LNCAP (cell line): ENCODE measurements at regions not wholly inside any gene's neighbourhood (a gene's known extent, or its start where the extent isn't known, plus 50 kb on each side); places are given as distances from the start of the nearest gene placed in this dataset.

Experiments
- TF ChIP-seq, protein P1 (sequence below): fragments of 450-650 bp; IDR thresholded peaks from 2 replicates; pipeline ENCODE4 v1.5.1; 2017; ENCODE audit warnings: mild to moderate bottlenecking

DNA sequence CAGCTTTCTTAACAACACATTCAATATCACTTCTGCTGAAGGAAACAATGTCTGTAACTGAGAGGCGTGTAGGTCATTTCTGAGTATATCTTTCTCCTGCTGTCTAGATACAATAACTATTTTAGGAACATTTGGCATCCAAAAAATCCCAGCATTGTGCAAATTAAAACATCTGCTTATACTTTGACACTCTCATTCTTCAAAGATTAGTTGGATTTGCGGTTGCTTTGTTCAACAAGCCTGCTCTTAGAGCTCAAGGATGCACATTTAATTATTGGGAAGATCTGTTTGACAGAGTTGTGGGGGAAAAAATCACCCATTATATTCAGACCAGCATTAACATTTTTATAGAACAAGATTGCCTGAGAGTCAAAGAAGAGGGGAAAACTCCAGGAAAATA is 449.5 kb upstream of the HNRNPA3 start:
- TF ChIP-seq, protein P1, sequence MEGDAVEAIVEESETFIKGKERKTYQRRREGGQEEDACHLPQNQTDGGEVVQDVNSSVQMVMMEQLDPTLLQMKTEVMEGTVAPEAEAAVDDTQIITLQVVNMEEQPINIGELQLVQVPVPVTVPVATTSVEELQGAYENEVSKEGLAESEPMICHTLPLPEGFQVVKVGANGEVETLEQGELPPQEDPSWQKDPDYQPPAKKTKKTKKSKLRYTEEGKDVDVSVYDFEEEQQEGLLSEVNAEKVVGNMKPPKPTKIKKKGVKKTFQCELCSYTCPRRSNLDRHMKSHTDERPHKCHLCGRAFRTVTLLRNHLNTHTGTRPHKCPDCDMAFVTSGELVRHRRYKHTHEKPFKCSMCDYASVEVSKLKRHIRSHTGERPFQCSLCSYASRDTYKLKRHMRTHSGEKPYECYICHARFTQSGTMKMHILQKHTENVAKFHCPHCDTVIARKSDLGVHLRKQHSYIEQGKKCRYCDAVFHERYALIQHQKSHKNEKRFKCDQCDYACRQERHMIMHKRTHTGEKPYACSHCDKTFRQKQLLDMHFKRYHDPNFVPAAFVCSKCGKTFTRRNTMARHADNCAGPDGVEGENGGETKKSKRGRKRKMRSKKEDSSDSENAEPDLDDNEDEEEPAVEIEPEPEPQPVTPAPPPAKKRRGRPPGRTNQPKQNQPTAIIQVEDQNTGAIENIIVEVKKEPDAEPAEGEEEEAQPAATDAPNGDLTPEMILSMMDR = no peak

DNA sequence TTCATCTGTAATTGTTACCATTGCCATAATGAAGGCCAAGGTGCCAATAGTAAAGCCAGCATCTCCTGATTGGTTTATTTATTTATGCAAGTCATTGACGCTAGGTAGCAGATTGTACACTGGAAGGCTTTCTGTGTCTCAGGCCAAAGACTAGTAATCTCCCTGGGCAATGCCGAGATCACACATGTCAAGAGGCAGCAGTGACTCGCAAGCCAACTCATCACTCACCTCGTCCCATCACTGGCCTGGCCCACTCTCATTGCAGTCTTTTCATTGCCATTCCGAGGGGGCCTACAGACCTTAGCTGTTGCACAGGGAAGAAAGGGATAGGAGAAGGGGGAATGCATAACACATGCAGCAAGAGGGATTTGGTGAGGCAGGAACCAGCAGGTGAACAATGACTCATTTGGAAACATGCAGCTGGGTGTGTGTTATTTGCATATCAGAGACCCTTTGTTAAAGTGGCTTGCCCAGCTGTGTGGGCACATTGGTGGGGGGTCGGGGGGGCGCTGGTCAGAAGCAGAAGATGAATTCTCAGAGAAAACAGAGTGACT is 448.7 kb upstream of the HNRNPA3 start:
- TF ChIP-seq, protein P1 = no peak

DNA sequence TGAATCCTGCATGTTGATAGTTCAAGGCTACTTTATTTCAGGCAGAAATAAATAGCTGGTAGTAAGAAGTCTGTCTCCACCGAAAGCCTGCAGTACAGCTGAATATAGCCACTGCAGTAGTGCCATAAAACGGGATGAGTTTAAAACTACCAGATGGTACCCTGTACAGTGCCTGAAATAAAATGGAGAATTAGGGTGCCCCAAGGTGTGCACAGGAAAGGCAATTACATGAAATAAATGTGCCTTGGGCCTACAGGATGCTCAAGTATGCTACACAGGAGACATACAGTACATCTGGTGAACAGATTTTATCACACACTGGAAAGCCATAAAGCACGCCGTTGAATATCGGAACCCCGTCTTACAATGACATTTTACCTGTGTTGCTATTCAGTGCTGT is 447.7 kb upstream of the HNRNPA3 start:
- TF ChIP-seq, protein P1 = no peak

DNA sequence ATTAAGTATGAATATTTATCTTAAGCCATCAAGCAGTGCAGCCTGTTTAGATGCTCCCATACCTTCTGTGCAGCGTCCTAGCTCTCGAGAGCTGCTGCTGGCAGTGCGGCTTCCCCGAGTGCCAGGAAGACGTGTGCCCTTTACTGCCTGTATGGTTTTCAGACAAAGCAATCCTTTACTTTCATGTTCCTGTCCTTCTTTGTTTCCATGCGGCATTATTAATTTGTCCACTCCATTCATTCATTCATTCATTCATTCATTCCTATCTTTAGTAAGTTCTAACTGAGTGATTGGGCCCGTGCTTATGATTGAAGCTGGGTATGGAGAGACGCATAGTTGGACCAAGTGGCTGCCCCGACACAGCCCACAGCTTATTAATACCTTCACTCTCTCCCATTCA is 446.6 kb upstream of the HNRNPA3 start:
- TF ChIP-seq, protein P1 = no peak

DNA sequence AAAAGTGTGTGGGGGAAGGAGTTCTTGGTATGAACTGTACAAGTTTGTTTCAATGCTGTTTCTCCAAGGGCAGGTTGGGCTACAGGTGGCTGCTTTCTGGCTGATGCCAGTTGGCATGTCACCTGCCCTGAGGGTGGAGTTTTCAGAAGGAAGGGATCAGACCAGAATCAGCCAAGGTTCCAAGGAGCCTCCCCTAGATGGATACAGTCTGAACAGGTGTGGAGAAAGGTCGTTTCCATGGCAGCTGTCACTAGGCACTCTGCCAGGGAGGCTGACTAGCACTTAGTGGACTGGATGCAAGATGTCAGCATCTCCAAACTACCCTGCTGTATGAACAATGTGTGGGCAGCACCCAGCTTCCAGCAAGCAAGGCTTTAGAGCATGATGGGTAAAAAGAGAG is 444.4 kb upstream of the HNRNPA3 start:
- TF ChIP-seq, protein P1 = no peak

DNA sequence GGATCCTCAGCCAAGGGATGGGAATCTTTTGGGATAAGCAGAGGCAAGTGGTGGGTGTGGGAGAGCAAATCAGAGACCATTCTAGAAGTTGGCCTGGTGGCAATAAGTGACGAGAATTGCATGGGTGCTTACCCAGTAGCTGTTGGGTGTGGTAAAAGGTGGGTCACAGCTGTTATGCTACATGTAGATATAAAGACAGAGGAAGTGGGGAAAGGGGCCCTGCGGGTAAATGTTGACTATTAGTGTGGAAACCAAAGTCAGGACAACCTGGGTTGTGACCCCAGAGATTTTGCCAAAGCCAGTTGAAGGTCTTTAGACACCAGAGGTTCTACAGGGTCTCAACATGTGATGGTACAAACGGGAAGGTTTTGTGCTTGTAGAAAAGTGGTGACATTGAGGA is 443.6 kb upstream of the HNRNPA3 start:
- TF ChIP-seq, protein P1 = no peak

DNA sequence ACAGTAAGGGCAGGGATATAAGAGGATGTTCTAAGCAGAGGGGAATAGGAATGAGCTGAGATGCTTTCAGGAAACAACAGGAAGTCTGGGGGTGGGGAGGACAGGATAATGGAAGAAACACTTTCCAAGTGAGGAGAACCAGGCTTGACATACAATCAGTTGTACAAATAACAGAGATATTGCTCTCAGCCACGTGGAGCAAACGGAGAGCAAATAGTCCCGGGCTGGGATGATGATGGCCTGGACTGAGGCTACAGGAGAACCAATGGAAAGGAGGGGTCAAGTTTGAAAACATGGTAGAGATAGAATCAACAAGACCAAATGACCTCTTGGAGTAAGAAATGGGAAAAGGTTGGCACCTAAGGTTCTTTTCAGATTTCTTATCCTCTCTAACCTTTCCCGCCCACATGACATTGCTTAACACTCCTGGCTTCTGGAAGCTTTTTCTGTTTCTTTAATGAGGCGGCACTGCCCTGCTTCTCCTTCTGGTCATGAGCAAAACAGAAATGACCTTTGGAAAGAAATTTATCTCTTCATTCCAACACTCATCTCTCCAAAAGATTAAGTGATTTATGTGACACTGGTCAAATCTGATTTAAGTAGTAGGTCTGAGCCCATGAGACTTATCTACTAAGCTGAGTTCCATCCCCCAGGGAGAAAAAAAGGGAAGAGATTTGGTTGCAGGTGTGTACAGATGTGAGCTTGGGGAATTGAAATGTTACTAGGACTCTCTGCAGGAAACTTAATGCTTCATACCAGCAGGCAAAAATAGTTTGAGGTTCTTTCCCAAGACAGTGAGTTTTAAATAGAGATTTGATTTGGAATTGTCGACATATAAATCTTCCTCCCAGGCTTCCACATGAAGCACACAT is 442.9 kb upstream of the HNRNPA3 start:
- TF ChIP-seq, protein P1 = no peak
